GM21619 (cell line): ENCODE measurements at regions not wholly inside any gene's neighbourhood (a gene's known extent, or its start where the extent isn't known, plus 50 kb on each side); places are given as distances from the start of the nearest gene placed in this dataset.
"Not testable (repeated sequence)": the region's sequence is repeated elsewhere in the genome, so short reads cannot be mapped to it uniquely, and the experiment has no call there.

Source experiments
- ATAC-seq: cut with Tn5 transposase; IDR thresholded peaks from one replicate; pipeline ENCODE4 v1.9.1; 2021; ENCODE audit not compliant: unreplicated experiment

DNA sequence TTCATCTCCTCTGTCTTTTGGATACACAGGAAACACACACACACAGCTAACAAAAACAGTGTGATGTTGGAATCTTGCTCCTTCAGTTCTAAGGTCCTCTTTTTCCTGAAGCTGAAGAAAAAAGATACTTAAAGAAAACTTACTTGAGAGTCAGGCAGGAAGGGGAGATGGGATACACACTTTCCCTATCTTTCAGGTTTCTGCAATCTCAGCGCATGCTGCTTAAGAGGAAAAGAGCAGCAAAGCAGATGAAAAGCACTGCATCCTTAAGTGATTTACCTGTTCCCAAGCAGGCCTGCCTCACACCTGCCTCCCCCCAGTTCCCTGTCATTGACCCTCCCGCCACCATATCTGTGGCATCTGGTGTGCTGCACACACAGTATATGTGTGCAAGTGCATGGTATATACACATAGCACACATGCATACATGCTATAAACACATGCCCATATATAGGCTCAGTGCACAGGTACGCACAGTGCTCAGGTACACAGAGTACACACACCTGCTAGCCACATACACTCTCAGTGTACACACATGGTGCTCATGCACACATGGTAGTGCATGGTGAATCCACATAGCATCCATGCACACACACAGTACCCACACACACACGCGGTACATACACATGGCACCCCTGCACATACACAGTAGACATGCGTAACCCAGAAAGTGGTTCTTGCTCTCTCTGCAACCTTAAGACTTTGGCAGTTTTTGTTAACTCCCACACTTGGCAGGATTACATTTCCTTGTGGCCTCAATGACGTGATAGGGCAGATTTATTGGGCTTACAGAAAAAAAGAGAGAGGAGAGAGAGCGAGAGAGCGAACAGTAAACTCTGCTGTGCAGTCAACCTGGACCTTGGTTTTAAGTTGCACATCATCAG, 166.9 kb downstream of the TOMM20 start:
- no peak for ATAC-seq

GRCh38 chr1:234960722-234961455, 167.7 kb downstream of the TOMM20 start:
- no peak for ATAC-seq

DNA sequence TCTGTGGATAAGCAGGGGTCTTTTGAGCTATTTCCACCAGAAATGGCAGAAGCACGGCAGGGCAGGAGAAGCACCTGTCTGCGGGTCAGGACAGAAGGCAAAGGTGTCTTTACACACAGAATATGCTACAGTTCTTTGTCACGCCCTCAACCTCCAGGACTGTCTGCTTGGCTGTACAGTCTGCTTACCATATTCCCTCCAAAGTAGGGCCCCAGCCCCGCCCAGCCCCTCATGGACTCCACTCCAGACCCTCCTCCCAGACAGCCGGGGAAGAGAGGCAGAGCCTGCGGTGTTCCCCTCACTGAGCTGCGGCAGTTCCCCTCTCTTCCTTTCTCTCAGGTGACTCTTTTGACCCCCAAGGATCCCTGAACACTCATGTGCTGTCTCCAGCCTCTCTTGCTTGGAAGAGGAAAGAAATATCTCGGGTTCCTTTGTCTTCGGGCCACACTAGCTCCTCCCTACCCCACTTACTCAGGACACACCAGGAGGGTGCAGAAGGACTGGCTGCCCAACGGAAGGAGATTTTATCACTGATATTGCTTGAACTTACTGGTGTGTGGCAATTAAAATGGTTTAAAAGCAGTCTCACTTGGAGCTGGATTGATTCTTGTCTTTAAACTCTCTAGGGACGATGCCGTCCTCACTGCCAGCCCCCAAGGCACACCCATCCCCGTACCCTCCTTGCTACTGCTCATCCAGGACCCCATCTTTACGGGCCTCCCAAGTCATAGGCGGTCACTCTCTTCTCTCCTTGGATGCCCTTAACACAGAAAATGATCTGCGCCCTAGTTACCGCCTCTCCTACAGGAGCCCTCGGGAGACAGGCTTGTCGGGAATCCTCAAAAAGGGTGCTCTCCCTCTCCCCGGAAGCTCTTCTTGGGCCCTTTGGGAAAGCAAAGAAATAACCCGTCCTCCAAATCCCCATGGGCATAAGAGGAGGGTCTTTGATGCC, 169.7 kb downstream of the TOMM20 start:
- ATAC-seq: no peak

GRCh38 chr1:234958066-234958705, 170.5 kb downstream of the TOMM20 start:
- no peak for ATAC-seq

DNA sequence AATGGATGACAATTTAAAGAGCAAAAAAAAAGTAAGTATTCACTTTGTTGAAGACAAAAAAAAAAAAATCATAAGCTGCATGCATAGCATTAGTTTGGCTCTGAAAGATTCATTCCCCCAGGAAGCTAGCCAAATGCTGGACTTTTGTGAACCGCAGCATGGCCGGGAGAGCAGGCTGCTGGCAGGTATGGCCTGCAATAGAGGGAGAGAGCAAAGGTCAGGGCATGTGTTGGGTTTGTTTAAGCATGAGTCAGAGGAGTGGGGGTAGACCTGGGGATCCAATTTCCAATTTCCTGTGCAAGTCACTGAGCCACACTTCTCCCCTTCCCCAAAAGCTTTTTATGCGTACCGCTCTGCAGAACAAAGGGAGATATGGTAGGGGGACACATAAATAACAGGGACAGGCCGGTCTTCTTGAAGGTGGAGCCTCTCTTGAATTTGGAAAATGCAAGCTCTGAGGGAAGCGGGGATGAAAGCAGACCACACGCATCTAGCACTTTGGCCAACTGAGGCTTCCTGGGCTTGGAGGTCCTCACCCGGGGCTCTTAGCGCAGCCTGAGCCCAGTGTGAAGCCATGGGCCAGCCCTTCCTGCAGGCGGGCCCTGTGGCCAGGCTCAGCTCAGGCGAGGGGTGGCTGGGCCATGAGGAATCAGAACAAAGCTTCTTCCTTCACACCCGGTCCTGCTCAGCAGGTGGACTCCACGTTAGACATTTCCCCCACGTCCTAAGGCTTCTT, 171.1 kb downstream of the TOMM20 start:
- no peak for ATAC-seq

- no peak for ATAC-seq
Measured at GRCh38 chr1:234956821-234957329, 171.8 kb downstream of the TOMM20 start.

GRCh38 chr1:234955107-234955731, 173.4 kb downstream of the TOMM20 start:
- no peak for ATAC-seq

DNA sequence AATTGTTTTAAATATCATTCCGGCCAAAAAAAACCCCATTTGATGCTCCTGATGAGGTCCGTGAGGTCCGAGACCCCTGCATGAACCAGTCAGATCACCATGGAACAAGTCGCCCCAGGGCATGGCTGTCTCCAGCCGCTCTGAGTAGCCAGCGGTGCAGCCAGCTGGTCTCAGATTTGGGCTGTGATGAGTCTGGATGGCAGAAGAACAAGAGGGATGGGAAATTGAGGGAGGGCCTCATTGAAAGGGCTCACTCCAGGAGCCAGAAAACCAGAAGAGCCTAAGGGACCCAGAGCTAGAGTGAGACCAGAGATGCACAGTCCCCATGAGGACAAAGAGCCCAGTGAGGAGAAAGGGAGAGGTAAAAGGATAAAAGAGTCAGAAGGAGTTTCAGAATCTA, 174.0 kb downstream of the TOMM20 start:
- no peak for ATAC-seq

DNA sequence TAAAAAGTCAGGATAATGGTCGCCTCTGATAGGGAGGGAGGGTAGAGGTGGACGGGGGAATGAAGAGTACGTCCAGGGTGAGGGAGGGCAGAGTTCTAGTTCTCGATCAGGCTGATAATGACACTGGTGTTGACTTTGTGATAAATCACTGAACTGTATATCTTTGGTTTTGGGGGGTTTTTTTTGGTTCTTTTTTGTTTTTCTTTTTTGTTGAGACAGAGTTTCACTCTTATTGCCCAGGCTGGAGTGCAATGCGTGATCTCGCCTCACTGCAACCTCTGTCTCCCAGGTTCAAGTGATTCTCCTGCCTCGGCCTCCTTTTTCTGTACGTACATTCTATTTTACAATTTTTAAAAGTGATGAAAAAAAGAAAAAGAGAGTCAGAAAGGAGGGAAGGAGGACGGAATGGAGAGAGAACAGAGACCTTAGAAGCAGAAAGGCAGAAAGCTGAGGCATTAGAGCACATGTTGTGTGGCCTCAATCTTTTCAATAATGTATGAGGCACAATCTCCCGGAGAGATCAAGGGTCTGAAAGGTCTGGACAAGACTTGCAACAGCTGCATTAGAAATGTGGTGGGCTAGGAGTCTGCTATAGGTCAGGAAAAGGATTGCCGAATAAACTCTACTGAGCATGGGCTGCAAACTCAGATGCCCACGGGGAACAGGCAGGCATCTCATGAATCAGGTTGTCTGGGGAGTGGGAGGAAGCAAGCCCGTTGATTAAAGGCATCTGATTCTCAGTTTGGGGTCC, 174.8 kb downstream of the TOMM20 start:
- ATAC-seq: no peak

DNA sequence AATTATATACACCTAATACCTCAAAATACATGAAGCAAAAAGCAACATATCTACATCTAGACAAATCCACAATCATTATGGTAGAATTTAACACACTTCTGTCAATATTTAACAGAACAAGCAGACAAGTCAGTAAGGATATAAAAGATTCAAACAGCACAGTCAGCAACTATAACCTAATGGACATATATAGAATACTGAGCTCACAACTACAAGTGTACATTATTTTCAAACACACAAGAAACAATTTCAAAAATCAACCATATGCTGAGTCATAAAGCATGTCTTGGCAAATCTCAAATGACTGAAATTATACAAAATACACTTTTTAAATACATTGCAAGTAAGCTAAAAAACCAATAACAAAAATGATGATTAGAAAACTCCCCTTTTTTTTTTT, 178.0 kb downstream of the TOMM20 start:
- no peak for ATAC-seq

GRCh38 chr1:234949528-234949927, 179.1 kb downstream of the TOMM20 start:
- ATAC-seq: not testable (repeated sequence)

DNA sequence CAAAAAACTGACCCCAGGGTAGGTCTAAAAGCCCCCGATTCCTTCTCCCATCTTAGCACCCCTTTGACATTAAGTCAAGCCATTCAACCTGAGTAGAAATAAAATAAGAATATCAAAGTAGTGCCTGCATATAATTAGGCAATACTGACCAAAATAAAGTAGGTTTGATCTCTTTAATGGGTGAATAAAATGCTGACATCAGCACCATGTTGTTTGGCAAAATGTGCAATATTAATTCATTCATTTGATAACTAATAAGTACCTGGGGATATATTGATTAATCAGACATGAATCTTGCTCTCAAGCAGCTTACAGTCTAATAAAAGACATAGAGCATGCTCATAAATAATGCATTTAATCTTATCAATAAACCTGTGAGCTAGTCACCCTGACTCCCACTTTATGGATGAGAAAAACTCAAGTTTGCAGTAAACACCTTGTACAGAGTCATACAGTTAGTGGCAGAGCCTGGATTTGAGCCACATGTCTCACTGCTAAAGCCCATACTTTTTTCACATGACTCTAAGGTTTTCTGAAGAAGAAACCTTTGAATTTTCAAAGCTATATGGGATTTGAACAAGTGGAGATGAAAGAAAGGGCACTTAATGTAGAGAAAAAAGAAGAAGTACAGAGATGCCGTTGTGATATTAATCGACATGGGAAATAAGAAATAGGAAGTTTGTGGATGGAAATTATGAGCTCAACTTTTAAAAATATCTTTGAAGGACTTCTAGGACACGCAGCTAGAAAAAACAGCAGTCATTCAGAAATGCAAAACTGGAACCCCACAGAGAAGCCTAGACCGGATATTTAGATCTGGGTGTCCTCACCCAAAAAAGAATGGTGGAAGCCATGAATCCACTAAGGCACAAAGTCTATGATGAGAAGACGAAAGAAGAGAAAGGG, 183.9 kb downstream of the TOMM20 start:
- peak; percentile 57 for ATAC-seq

DNA sequence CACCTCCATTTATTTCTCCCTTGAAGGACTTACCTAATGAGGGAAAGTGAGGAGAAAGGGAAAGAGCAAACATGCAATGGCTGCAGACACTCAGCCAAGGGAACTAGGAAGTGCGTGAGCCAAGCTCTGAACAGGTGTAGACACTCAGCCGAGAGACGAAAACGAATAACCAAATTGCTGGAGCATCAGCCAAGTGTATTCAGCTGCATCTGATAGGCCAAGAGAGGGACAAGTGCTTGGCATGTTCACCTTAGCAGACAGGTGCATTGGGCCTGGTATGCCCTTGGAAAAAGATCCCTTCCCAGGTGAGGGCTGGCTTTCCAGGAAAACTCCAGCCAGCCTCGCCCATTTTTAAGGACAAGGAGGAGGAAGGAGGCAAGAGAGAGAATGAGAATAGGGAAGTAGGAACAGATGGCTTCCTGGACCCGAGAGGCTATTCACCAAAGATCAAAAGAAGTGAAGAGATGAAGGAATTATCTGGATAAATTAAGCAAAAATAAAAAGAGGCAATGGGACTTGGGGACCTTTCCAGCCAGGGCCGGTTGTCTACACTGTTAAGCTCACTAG, 184.7 kb downstream of the TOMM20 start:
- no peak for ATAC-seq

GRCh38 chr1:234942879-234943506, 185.6 kb downstream of the TOMM20 start:
- no peak for ATAC-seq

DNA sequence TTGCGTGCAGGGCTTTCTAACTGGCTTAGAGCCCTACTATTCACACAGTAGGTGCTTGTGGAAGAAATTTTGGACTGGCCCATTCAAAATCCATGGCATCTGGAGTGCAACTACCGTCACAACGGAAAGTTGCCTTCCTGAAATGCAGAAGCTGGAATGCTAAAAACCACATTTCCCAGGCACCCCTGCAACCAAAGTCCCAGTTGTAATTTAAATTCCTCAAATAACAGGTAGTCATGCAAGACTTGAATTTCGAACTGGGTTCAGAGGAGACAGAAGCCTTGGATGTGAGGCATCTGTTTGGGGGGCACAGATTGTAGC, 186.7 kb downstream of the TOMM20 start:
- ATAC-seq: no peak

- ATAC-seq: no peak
Measured at GRCh38 chr1:234941321-234942011, 187.2 kb downstream of the TOMM20 start.
